ENCODE measurements at regions not wholly inside any gene's neighbourhood (a gene's known extent, or its start where the extent isn't known, plus 50 kb on each side); places are given as distances from the start of the nearest gene placed in this dataset.
"Not testable (repeated sequence)": the region's sequence is repeated elsewhere in the genome, so short reads cannot be mapped to it uniquely, and the experiment has no call there.

DNA sequence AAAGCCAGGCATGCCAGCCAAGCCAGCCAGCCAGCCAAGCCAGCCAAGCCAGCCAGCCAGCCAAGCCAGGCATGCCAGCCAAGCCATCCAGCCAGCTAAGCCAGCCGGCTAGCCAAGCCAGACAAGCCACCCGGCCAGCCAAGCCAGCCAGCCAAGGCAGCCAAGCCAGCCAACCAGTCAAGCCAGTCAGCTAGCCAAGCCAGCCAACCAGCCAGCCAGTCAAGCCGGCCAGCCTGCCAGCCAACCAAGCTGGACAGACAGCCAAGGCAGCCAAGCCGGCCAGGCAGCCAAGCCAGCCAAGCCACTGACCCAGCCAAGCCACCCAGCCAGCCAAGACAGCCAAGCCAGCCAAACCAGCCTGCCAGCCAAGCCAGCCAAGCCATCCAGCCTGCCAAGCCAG, 326.9 kb upstream of the PLGLB2 start:
- not testable (repeated sequence) for ATAC-seq; H3K9me3 Mint-ChIP-seq; H3K27ac Mint-ChIP-seq; DNase-seq (ENCODE audit: low spot score in 2 of 2); H3K36me3 Mint-ChIP-seq

DNA sequence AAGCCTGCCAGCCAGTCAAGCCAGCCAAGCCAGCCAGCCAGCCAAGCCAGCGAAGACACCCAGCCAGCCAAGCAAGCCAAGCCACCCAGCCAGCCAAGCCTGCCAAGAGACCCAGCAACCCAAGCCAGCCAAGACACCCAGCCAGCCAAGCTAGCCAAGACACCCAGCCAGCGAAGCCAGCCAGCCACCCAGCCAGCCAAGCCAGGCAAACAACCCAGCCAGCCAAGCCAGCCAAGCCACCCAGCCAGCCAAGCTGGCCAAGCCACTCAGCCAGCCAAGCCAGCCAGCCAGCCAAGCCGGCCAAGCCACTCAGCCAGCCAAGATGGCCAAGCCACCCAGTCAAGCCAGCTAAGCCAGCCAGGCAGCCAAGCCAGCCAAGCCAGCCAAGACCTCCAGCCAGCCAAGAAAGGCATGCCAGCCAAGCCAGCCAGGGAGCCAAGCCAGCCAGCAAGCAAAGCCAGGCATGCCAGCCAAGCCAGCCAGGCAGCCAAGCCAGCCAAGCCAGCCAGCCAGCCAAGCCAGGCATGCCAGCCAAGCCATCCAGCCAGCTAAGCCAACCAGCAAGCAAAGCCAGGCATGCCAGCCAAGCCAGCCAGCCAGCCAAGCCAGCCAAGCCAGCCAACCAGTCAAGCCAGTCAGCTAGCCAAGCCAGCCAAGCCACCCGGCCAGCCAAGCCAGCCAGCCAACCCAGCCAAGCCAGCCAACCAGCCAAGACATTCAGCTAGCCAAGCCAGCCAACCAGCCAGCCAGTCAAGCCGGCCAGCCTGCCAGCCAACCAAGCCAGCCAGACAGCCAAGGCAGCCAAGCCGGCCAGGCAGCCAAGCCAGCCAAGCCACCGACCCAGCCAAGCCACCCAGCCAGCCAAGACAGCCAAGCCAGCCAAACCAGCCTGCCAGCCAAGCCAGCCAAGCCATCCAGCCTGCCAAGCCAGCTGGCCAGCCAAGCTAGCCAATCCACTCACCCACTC, 323.8 kb upstream of the PLGLB2 start:
- H3K36me3 Mint-ChIP-seq, H3K9me3 Mint-ChIP-seq, ATAC-seq, H3K27ac Mint-ChIP-seq: not testable (repeated sequence)
- peak in 1 of 2 donors; percentile 1 for DNase-seq (ENCODE audit: low spot score in 2 of 2)

DNA sequence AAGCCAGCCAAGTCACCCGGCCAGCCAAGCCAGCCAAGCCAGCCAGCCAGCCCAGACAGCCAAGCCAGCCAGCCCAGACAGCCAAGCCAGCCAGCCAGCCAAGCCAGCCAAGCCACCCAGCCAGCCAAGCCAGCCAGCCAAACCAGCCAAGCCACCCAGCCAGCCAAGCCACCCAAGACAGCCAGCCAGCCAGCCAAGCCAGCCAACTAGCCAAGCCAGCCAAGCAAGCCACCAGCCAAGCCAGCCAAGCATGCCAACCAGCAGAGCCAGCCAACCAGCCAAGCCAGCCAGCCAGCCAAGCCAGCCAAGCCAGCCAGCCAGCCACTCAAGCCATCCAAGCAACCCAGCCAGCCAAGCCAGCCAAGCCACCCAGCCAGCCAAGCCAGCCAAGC, 323.1 kb upstream of the PLGLB2 start:
- not testable (repeated sequence) for ATAC-seq, H3K36me3 Mint-ChIP-seq, H3K27ac Mint-ChIP-seq, H3K9me3 Mint-ChIP-seq
- DNase-seq (ENCODE audit: low spot score in 2 of 2) = peak in 1 of 2 donors; percentile 44

DNA sequence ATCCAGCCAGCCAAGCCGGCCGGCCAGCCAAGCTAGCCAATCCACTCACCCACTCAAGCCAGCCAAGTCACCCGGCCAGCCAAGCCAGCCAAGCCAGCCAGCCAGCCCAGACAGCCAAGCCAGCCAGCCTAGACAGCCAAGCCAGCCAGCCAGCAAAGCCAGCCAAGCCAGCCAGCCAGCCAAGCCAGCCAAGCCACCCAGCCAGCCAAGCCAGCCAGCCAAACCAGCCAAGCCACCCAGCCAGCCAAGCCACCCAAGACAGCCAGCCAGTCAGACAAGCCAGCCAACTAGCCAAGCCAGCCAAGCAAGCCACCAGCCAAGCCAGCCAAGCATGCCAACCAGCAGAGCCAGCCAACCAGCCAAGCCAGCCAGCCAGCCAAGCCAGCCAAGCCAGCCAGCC, 322.7 kb upstream of the PLGLB2 start:
- H3K9me3 Mint-ChIP-seq, H3K27ac Mint-ChIP-seq, ATAC-seq, H3K36me3 Mint-ChIP-seq: not testable (repeated sequence)
- DNase-seq (ENCODE audit: low spot score in 2 of 2) = peak in 1 of 2 donors; percentile 33

DNA sequence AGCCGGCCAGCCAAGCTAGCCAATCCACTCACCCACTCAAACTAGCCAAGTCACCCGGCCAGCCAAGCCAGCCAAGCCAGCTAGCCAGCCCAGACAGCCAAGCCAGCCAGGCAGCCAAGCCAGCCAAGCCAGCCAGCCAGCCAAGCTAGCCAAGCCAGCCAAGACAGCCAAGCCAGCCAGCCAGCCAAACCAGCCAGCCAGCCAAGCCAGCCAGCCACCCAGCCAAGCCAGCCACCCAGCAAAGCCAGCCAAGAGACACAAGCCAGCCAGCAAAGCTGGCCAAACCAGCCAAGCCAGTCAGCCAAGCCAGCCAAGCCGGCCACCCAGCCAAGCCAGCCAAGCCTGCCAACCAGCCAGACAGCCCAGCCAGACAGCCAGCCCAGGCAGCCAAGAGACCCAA, 322.2 kb upstream of the PLGLB2 start:
- not testable (repeated sequence) for H3K9me3 Mint-ChIP-seq, H3K27ac Mint-ChIP-seq, H3K36me3 Mint-ChIP-seq, ATAC-seq
- peak in 1 of 2 donors; percentile 52 for DNase-seq (ENCODE audit: low spot score in 2 of 2)

DNA sequence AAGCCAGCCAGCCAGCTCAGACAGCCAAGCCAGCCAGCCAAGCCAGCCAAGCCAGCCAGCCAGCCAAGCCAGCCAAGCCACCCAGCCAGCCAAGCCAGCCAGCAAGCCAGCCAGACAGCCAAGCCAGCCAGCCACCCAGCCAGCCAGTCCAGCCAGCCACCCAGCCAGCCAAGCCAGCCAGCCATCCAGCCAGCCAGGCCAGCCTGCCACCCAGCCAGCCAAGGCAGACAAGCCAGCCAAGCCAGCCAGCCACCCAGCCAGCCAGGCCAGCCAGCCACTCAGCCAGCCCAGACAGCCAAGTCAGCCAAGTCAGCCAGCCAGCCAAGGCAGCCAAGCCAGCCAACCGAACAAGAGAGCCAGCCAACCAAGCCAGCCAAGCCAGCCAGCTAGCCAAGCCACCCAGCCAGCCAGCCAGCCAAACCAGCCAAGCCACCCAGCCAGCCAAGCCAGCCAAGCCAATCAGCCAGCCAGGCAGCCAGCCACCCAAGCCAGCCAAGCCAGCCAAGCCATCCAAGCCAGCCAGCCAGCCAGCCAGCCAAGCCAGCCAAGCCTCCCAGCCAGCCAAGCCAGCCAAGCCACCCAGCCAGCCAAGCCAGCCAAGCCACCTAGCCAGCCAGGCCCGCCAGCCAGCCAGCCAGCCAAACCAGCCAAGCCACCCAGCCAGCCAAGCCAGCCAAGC, 319.3 kb upstream of the PLGLB2 start:
- H3K9me3 Mint-ChIP-seq, H3K27ac Mint-ChIP-seq, ATAC-seq, H3K36me3 Mint-ChIP-seq: not testable (repeated sequence)
- peak in 1 of 2 donors; percentile 58 for DNase-seq (ENCODE audit: low spot score in 2 of 2)

DNA sequence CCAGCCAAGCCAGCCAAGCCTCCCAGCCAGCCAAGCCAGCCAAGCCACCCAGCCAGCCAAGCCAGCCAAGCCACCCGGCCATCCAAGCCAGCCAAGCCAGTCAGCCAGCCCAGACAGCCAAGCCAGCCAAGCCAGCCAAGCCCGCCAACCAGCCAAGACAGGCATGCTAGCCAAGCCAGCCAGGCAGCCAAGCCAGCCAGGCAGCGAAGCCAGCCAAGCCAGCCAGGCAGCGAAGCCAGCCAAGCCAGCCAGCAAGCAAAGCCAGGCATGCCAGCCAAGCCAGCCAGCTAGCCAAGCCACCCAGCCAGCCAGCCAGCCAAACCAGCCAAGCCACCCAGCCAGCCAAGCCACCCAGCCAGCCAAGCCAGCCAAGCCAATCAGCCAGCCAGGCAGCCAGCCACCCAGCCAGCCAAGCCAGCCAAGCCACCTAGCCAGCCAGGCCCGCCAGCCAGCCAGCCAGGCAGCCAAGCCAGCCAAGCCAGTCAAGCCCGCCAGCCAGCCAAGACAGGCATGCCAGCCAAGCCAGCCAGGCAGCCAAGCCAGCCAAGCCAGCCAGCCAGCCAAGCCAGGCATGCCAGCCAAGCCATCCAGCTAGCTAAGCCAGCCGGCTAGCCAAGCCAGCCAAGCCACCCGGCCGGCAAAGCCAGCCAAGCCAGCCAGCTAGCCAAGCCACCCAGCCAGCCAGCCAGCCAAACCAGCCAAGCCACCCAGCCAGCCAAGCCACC, 318.5 kb upstream of the PLGLB2 start:
- DNase-seq (ENCODE audit: low spot score in 2 of 2) = peak in 1 of 2 donors; percentile 52
- not testable (repeated sequence) for H3K36me3 Mint-ChIP-seq, ATAC-seq, H3K9me3 Mint-ChIP-seq, H3K27ac Mint-ChIP-seq

DNA sequence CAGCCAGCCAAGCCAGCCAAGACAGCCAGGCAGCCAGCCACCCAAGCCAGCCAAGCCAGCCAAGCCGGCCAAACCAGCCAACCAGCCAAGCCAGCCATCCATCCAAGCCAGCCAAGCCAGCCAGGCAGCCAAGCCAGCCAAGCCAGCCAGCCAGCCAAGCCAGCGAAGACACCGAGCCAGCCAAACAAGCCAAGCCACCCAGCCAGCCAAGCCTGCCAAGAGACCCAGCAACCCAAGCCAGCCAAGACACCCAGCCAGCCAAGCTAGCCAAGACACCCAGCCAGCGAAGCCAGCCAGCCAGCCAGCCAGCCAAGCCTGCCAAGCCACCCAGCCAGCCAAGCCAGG, 318.0 kb upstream of the PLGLB2 start:
- ATAC-seq; DNase-seq (ENCODE audit: low spot score in 2 of 2); H3K9me3 Mint-ChIP-seq; H3K27ac Mint-ChIP-seq; H3K36me3 Mint-ChIP-seq: not testable (repeated sequence)

DNA sequence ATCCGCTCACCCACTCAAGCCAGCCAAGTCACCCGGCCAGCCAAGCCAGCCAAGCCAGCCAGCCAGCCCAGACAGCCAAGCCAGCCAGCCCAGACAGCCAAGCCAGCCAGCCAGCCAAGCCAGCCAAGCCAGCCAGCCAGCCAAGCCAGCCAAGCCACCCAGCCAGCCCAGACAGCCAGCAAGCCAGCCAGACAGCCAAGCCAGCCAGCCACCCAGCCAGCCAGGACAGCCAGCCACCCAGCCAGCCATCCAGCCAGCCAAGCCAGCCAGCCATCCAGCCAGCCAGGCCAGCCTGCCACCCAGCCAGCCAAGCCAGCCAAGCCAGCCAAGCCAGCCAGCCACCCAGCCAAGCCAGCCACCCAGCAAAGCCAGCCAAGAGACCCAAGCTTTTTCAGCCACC, 316.8 kb upstream of the PLGLB2 start:
- not testable (repeated sequence) for H3K36me3 Mint-ChIP-seq; ATAC-seq; DNase-seq (ENCODE audit: low spot score in 2 of 2)

DNA sequence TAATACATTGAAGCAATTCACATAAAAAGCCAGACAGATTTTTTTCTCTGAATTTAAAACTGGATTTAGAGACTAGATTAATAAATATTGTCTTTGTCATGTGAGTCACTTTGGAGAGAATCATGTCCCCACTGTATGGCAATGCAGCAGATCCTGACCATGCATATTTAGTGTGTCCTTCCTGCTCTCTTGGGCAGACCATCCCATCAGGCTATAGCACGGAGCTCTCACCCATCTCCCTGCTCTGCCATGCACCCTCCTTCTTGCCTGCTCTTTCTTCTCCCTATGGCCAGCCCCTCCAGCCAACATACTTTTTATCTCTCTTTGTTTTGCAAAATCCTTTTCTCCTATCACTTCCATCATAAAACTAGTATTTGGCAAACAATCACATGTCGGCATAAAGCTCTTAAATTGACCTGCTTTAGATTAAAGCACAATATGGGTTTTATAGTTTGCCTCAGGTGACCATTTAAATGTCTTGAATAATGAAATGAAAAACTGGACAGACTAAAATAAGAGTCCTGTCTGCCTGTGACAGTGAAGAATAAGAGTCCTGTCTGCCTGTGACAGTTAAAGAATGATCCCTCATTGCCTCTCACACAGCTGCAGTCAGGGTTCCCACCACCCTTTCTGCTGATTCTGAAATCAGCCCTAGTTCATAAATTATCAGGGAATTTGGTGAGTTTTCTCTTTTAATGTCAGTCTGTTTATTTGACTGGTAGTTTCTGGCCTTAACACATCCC, 315.0 kb upstream of the PLGLB2 start:
- not testable (repeated sequence) for ATAC-seq

More for the DNA sequence above, 316.8 kb upstream of the PLGLB2 start:
- not testable (repeated sequence) for H3K27ac Mint-ChIP-seq, H3K9me3 Mint-ChIP-seq

DNA sequence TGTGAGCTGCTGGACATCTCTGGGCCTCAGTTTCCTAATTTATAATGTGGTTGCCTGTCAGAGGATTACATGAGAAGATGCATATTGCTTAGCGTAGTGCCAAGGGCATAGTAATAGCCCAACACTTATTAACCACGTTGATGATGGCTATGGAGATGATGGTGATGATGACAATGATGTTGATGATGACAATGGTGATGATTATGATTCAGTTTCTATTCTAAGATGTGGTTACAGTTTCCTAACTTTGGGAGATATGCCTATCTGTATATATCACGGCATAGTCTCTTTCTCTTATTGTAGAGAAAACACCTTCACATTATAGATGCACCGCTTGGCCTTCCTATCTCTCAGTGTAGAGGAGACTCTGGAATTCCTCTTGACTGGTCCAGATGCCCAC, 311.9 kb upstream of the PLGLB2 start:
- H3K36me3 Mint-ChIP-seq = not testable (repeated sequence)
- peak; percentile 24 to 51 for ATAC-seq

More for the DNA sequence above, 315.0 kb upstream of the PLGLB2 start:
- not testable (repeated sequence) for H3K27ac Mint-ChIP-seq; H3K36me3 Mint-ChIP-seq; DNase-seq (ENCODE audit: low spot score in 2 of 2); H3K9me3 Mint-ChIP-seq

DNA sequence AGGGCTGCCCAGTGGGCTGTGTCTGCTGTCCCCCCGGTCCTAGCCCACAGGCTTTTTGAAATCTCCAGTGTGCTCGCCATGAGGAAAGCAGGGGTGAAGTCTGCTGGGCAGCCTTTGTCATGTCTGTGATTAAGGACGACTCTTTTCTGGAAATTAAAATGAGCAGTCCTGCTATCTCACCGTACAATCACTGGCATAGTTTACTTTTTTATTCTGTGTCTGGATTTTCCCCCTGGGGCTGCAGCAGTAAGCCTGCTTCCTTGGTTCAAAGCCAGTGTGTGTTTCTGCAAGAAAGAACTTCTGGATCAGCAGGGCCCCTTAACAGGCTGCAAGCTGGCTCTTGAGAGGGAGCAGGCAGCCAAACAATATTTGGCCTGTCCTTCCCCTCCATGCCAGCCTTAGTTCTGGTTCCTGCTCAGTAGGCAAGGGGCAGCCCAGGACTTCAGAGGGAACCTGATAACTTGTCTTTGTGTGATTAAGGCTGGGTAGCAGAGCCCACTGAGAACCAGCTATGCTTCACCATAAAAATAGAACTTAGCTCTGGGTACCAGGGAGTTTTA, 310.1 kb upstream of the PLGLB2 start:
- not testable (repeated sequence) for DNase-seq (ENCODE audit: low spot score in 2 of 2); H3K27ac Mint-ChIP-seq; H3K9me3 Mint-ChIP-seq; ATAC-seq; H3K36me3 Mint-ChIP-seq

More for the DNA sequence above, 311.9 kb upstream of the PLGLB2 start:
- DNase-seq (ENCODE audit: low spot score in 2 of 2); H3K27ac Mint-ChIP-seq; H3K9me3 Mint-ChIP-seq: not testable (repeated sequence)

DNA sequence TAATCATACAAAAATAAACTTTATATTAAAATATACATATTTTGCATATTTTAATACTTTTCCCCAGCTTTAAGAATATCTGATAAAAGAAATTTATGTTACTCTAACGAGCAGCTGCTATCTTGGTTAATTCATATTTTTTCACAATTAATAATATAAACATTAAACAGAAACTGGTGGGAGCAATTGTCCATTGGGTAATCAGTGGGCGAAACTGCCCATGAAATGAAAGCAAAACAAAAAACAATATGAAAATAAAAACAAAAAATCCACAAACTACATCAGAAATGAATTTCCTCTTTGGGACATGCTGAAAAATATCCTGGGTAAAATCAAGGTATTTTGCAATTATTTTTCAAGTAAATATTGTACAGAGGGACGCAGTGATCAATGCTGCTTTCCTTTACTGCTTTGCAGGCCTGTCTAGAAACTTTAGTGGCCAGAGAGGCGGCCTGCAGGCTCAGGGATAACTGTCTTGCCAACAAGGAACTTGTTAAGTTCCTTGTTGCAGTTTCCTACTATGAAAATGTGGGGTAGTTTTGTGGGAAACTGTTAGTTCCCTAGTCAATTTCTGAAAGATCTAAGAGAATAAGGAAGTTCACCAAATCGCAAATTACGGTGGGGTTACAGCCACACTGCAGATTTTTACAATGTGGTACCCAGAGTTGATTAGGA, 309.0 kb upstream of the PLGLB2 start:
- H3K27ac Mint-ChIP-seq; H3K36me3 Mint-ChIP-seq; ATAC-seq; DNase-seq (ENCODE audit: low spot score in 2 of 2); H3K9me3 Mint-ChIP-seq: not testable (repeated sequence)

DNA sequence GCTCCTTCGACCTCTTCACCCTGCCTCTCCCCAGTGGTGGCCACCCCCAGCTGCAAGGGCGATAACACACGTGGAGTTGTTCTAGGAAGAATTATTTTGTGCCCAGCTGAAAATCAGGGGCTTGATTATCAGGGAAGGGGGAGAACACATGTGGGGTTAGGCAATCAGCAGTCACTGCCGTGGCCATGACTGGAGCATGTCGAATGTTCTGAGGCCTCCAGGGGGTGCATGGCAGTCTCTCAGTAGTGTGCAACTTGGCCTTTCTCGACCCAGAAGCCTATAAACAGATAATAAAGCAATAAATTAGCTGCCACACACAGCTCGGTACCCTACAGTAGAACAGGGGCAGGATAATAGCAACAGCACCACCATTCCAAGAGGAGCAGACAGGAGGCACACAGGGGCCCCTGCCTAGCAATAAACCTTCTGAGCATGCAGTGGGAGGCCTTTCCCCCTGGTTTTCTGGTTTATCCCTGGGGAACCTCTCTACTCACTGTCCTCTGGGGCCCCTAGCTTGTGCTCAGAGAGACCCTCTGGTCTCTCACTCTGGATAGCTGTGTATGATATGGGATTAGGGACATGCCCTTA, 308.2 kb upstream of the PLGLB2 start:
- H3K36me3 Mint-ChIP-seq; H3K9me3 Mint-ChIP-seq; DNase-seq (ENCODE audit: low spot score in 2 of 2); ATAC-seq; H3K27ac Mint-ChIP-seq: not testable (repeated sequence)

DNA sequence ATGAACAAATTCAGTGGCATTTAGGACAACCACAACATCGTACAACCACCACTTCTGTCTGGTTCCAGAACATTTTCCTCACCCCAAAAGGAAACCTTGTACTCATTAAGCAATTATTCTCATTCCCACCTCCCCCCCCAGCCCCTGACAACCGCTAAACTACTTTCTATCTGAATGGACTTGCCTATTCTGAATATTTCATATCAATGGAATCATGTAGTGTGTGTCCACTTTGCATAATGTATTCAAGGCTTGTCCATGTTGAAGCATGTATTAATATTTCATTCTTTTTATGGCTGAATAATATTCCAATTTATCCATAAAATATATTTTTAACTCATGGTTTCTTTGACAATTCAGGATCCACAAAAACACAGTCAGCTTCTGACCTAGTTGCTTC, 307.2 kb upstream of the PLGLB2 start:
- not testable (repeated sequence) for H3K9me3 Mint-ChIP-seq; ATAC-seq; H3K27ac Mint-ChIP-seq; H3K36me3 Mint-ChIP-seq; DNase-seq (ENCODE audit: low spot score in 2 of 2)

All from activated naive CD4-positive, alpha-beta T cell treated with anti-CD3 and anti-CD28 coated beads, Interleukin-2, amount 50 U/mL, for 72 hours (primary cell).